Retina (tissue), 1 donor: ENCODE measurements at regions not wholly inside any gene's neighbourhood (a gene's known extent, or its start where the extent isn't known, plus 50 kb on each side); places are given as distances from the start of the nearest gene placed in this dataset.

Source experiments
- DNase-seq: peaks from one replicate; pipeline ENCODE4 v3.0.0-alpha.2; 2016

GRCh38 chr7:115548756-115549155 is 481.8 kb downstream of the TFEC start:
- no peak for DNase-seq

GRCh38 chr7:115546790-115547189 is 483.8 kb downstream of the TFEC start:
- DNase-seq = no peak

- no peak for DNase-seq
These were observed 496.8 kb downstream of the TFEC start for GRCh38 chr7:115533785-115534184.

- no peak for DNase-seq
These were observed 504.3 kb downstream of the TFEC start for GRCh38 chr7:115526278-115526677.

GRCh38 chr7:115522174-115522573 is 508.4 kb downstream of the TFEC start:
- DNase-seq = no peak

GRCh38 chr7:115516341-115516740 is 514.2 kb downstream of the TFEC start:
- DNase-seq = no peak

- DNase-seq = no peak
These were observed 519.2 kb downstream of the TFEC start for GRCh38 chr7:115511330-115511729.

GRCh38 chr7:115505136-115505535 is 525.4 kb downstream of the TFEC start:
- no peak for DNase-seq

- no peak for DNase-seq
These were observed 530.6 kb downstream of the TFEC start for GRCh38 chr7:115499956-115500355.

GRCh38 chr7:115496006-115496405 is 534.6 kb downstream of the TFEC start:
- DNase-seq = no peak

GRCh38 chr7:115494529-115495147 is 535.9 kb downstream of the TFEC start:
- DNase-seq = no peak

GRCh38 chr7:115493381-115493780 is 537.2 kb downstream of the TFEC start:
- DNase-seq = no peak

GRCh38 chr7:115491744-115492380 is 538.7 kb downstream of the TFEC start:
- DNase-seq = no peak

GRCh38 chr7:115479448-115479847 is 551.1 kb downstream of the TFEC start:
- DNase-seq = no peak

- DNase-seq = no peak
These were observed 552.1 kb downstream of the TFEC start for GRCh38 chr7:115478426-115478825.

- peak; percentile 77 for DNase-seq
These were observed 553.3 kb downstream of the TFEC start for GRCh38 chr7:115477193-115477651.

GRCh38 chr7:115476671-115477181 is 553.8 kb downstream of the TFEC start:
- DNase-seq = peak; percentile 84

- DNase-seq = peak; percentile 77
These were observed 554.0 kb downstream of the MDFIC start for GRCh38 chr7:115475761-115476385.

- peak; percentile 5 for DNase-seq
These were observed 553.3 kb downstream of the MDFIC start for GRCh38 chr7:115475206-115475605.

- DNase-seq = no peak
These were observed 552.2 kb downstream of the MDFIC start for GRCh38 chr7:115474137-115474536.

GRCh38 chr7:115471891-115472290 is 550.0 kb downstream of the MDFIC start:
- DNase-seq = no peak

GRCh38 chr7:115462301-115463015 is 540.6 kb downstream of the MDFIC start:
- no peak for DNase-seq

- no peak for DNase-seq
These were observed 527.8 kb downstream of the MDFIC start for GRCh38 chr7:115449689-115450088.
